Naive thymus-derived CD4-positive, alpha-beta T cell (primary cell): ENCODE measurements at regions not wholly inside any gene's neighbourhood (a gene's known extent, or its start where the extent isn't known, plus 50 kb on each side); places are given as distances from the start of the nearest gene placed in this dataset.

Experiments
- ATAC-seq: fragments of 150-1000 bp; cut with Tn5 transposase; 2 replicates; pipeline ENCODE4 v1.10.0; 2021; ENCODE audit warnings: mild to moderate bottlenecking, moderate library complexity
- CTCF ChIA-PET: fragments of 350-600 bp; sonication (Branson Sonifier 250); formaldehyde crosslinking; loops from one replicate; lab custom pipeline; 2021; ENCODE audit warnings: antibody characterized with exemption; lab: Charles Lee
- POLR2A ChIA-PET: fragments of 350-600 bp; sonication (Branson Sonifier 250); formaldehyde crosslinking; loops from one replicate; lab custom pipeline; 2021; ENCODE audit warnings: antibody characterized with exemption, inconsistent platforms; lab: Charles Lee
- DNase-seq, 9 donors: peaks; one replicate each; pipeline versions ENCODE4 v3.0.0 to v3.0.0-alpha.2; 2020 to 2022; ENCODE audit warnings: mixed read lengths in 1 of 9
- H3K27ac ChIP-seq: one replicate; pipeline ENCODE4 v1.7.0; 2013; ENCODE audit warnings: mild to moderate bottlenecking, low read depth, low read length, moderate library complexity
- H3K27me3 ChIP-seq, 2 donors: one replicate each; pipeline ENCODE4 v1.7.0; 2013; ENCODE audit warnings: low read length in 2 of 2, mild to moderate bottlenecking in 2 of 2, moderate library complexity in 2 of 2; ENCODE audit not compliant: control insufficient read depth in 2 of 2, insufficient read depth in 2 of 2
- H3K36me3 ChIP-seq, 3 experiments: 1 replicate in 2 of 3; 2 replicates in 1 of 3; pipeline ENCODE4 v1.7.0; 2013; ENCODE audit warnings: low read length in 3 of 3, mild to moderate bottlenecking in 3 of 3, moderate library complexity in 1 of 3; ENCODE audit not compliant: insufficient read depth in 3 of 3, control insufficient read depth in 2 of 3
- H3K4me1 ChIP-seq, 2 donors: one replicate each; pipeline ENCODE4 v1.7.0; 2013; ENCODE audit warnings: low read length in 2 of 2, mild to moderate bottlenecking in 2 of 2, moderate library complexity in 1 of 2; ENCODE audit not compliant: control insufficient read depth in 2 of 2, insufficient read depth in 2 of 2
- H3K4me3 ChIP-seq: 2 replicates; pipeline ENCODE4 v1.7.0; 2013; ENCODE audit warnings: mild to moderate bottlenecking, low read length
- H3K9me3 ChIP-seq, 3 experiments: 1 replicate in 2 of 3; 2 replicates in 1 of 3; pipeline ENCODE4 v1.7.0; 2013; ENCODE audit warnings: low read length in 3 of 3; ENCODE audit not compliant: control insufficient read depth in 2 of 3
- H3K27ac Mint-ChIP-seq, 9 donors: one replicate each; pipeline ENCODE4 v1.8.0; 2020 to 2022; ENCODE audit warnings: mixed read lengths in 9 of 9, mild to moderate bottlenecking in 8 of 9, moderate library complexity in 5 of 9, inconsistent platforms in 2 of 9
- H3K27me3 Mint-ChIP-seq, 5 donors: one replicate each; pipeline ENCODE4 v1.8.0; 2021 to 2022; ENCODE audit warnings: mixed read lengths in 5 of 5, mild to moderate bottlenecking in 1 of 5
- H3K36me3 Mint-ChIP-seq, 5 donors: one replicate each; pipeline ENCODE4 v1.8.0; 2020 to 2022; ENCODE audit warnings: mixed read lengths in 5 of 5, mild to moderate bottlenecking in 3 of 5, inconsistent platforms in 1 of 5
- H3K4me1 Mint-ChIP-seq, 7 donors: one replicate each; pipeline ENCODE4 v1.8.0; 2020 to 2022; ENCODE audit warnings: mixed read lengths in 7 of 7, mild to moderate bottlenecking in 3 of 7, inconsistent platforms in 1 of 7
- H3K4me3 Mint-ChIP-seq, 10 donors: one replicate each; pipeline ENCODE4 v1.8.0; 2020 to 2022; ENCODE audit warnings: mild to moderate bottlenecking in 10 of 10, mixed read lengths in 10 of 10, moderate library complexity in 6 of 10, inconsistent platforms in 2 of 10
- H3K9me3 Mint-ChIP-seq, 11 donors: one replicate each; pipeline ENCODE4 v1.8.0; 2020 to 2022; ENCODE audit warnings: mixed read lengths in 11 of 11, mild to moderate bottlenecking in 4 of 11, inconsistent platforms in 1 of 11, moderate library complexity in 1 of 11
- intact Hi-C, 2 donors: fragments of 100-400 bp; cut with micrococcal nuclease; formaldehyde crosslinking; loops; one replicate each; pipeline ENCODE4 v1.15.1; 2023

DNA sequence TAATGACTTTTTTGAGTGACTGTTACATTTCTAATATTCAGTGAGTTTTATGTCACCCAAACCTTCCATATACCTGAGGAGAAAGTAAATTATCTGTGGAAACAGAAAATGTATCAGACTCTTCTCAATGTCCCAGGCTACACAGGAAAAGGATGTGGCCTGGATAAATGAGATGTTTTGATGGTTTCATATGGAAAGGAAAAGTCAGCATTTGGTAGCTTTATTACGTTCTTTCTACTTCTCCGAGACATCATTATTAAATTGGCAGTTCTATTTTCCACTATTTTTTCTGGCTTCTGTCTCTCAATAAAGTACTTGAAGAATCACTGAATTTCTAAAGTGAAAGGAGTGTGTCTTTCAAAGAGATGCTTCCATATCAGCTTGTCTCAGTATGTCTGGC is 847.0 kb upstream of the CRIM1 start:
- intact Hi-C loops = no loop called here
- Mint-ChIP-seq H3K27ac (no peak overlapping the region), H3K9me3 (peaks cover 0 to 11% (median 3%) of the 10 kb centered on the region in 11 donors), H3K4me3 (no peak overlapping the region), H3K4me1 (no peaks in the 10 kb centered on the region), H3K36me3 (peaks cover 0 to 4% (median 0%) of the 10 kb centered on the region in 5 donors), H3K27me3 (no peaks in the 10 kb centered on the region)
- H3K27ac ChIP-seq = no peak overlapping the region
- no peaks in the 10 kb centered on the region for H3K27me3 ChIP-seq
- no peaks in the 10 kb centered on the region for H3K36me3 ChIP-seq
- ChIA-PET POLR2A (no interaction called here), CTCF (no interaction called here)
- no peak overlapping the region for H3K4me3 ChIP-seq
- H3K9me3 ChIP-seq = no peaks in the 10 kb centered on the region
- DNase-seq (no peak), ATAC-seq (no peak)
- no peaks in the 10 kb centered on the region for H3K4me1 ChIP-seq

DNA sequence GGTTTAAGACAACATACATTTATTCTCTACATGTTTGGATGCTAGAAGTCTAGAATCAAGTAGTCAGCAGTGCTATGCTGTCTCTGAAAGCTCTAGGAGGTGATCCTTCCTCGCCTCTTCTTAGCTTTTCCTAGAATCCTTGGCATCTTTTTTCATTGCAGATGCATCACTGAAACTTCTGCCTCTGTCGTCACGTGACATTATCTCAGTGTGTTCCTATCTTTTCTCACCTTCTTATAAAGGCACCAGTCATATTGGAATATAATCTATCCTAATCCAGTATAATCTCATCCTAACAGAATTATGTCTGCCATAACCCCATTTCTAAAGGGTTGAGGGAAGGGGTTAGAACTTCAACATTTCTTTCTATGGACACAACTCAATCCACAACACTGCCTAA is 851.2 kb upstream of the CRIM1 start:
- CTCF ChIA-PET = no interaction called here

DNA sequence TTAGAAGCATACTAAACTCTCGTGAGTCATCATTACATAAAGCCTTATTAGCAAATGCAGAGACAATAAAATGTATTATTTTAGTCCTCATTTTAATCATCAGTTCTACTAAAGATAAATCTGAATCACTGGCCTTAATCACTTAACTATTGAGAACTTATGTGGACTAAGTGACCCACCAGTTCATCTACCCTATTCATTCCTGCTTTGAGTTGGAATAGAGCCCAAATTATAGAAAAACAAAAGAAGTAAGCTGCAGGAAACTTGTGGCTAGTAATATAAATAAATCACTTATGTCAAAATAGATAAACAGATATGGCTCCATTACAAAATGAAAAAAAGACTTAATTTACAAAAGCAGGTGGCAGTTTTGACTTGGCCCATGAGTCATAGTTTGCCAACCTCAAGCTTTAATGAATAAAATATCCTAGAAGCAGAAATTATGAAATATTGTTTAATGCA is 851.8 kb upstream of the CRIM1 start:
- ATAC-seq (no peak), DNase-seq (no peak)
- H3K9me3 ChIP-seq = no peaks in the 10 kb centered on the region
- Mint-ChIP-seq H3K9me3 (peaks cover 0 to 11% (median 0%) of the 10 kb centered on the region in 11 donors), H3K27me3 (no peaks in the 10 kb centered on the region), H3K4me3 (no peak overlapping the region), H3K4me1 (no peaks in the 10 kb centered on the region), H3K36me3 (no peaks in the 10 kb centered on the region), H3K27ac (no peak overlapping the region)
- CTCF ChIA-PET = no interaction called here
- H3K36me3 ChIP-seq = no peaks in the 10 kb centered on the region
- no peaks in the 10 kb centered on the region for H3K4me1 ChIP-seq
- intact Hi-C loops = no loop called here
- no peak overlapping the region for H3K27ac ChIP-seq
- no peaks in the 10 kb centered on the region for H3K27me3 ChIP-seq
- no peak overlapping the region for H3K4me3 ChIP-seq
- POLR2A ChIA-PET = no interaction called here

More for the DNA sequence above, 851.2 kb upstream of the CRIM1 start:
- Mint-ChIP-seq H3K27me3 (no peaks in the 10 kb centered on the region), H3K27ac (no peak overlapping the region), H3K36me3 (peaks cover 0 to under 1% (median 0%) of the 10 kb centered on the region in 5 donors), H3K4me1 (no peaks in the 10 kb centered on the region), H3K4me3 (no peak overlapping the region), H3K9me3 (peaks cover 0 to 11% (median 0%) of the 10 kb centered on the region in 11 donors)
- no peaks in the 10 kb centered on the region for H3K36me3 ChIP-seq
- H3K9me3 ChIP-seq = no peaks in the 10 kb centered on the region
- H3K27ac ChIP-seq = no peak overlapping the region
- no peaks in the 10 kb centered on the region for H3K27me3 ChIP-seq
- H3K4me1 ChIP-seq = no peaks in the 10 kb centered on the region
- ATAC-seq (no peak), DNase-seq (no peak)
- intact Hi-C loops = no loop called here
- H3K4me3 ChIP-seq = no peak overlapping the region
- POLR2A ChIA-PET = no interaction called here

- intact Hi-C loops = no loop called here
- H3K4me3 ChIP-seq = no peak overlapping the region
Observed at GRCh38 chr2:35503311-35503710, 852.3 kb upstream of the CRIM1 start.

GRCh38 chr2:35501076-35501475 is 854.5 kb upstream of the CRIM1 start:
- no peak for DNase-seq
- ChIA-PET CTCF (no interaction called here), POLR2A (no interaction called here)
- no peaks in the 10 kb centered on the region for H3K36me3 Mint-ChIP-seq
- Histone ChIP-seq H3K27ac (no peak overlapping the region), H3K27me3 (no peaks in the 10 kb centered on the region), H3K4me3 (no peak overlapping the region), H3K36me3 (no peaks in the 10 kb centered on the region), H3K9me3 (no peaks in the 10 kb centered on the region), H3K4me1 (no peaks in the 10 kb centered on the region)
- intact Hi-C loops = no loop called here
- no peaks in the 10 kb centered on the region for H3K27me3 Mint-ChIP-seq
- no peak for ATAC-seq
- peaks cover 0 to 11% (median 0%) of the 10 kb centered on the region in 11 donors for H3K9me3 Mint-ChIP-seq
- no peaks in the 10 kb centered on the region for H3K4me1 Mint-ChIP-seq
- H3K27ac Mint-ChIP-seq = no peak overlapping the region
- H3K4me3 Mint-ChIP-seq = no peak overlapping the region

More at GRCh38 chr2:35503311-35503710, 852.3 kb upstream of the CRIM1 start:
- ATAC-seq (no peak), DNase-seq (no peak)
- H3K36me3 Mint-ChIP-seq = no peaks in the 10 kb centered on the region
- H3K27ac ChIP-seq = no peak overlapping the region
- no peaks in the 10 kb centered on the region for H3K36me3 ChIP-seq
- peaks cover 0 to 11% (median 0%) of the 10 kb centered on the region in 11 donors for H3K9me3 Mint-ChIP-seq
- ChIA-PET POLR2A (no interaction called here), CTCF (no interaction called here)
- no peaks in the 10 kb centered on the region for H3K4me1 ChIP-seq
- H3K4me3 Mint-ChIP-seq = no peak overlapping the region
- H3K4me1 Mint-ChIP-seq = no peaks in the 10 kb centered on the region
- no peak overlapping the region for H3K27ac Mint-ChIP-seq
- H3K9me3 ChIP-seq = no peaks in the 10 kb centered on the region
- no peaks in the 10 kb centered on the region for H3K27me3 Mint-ChIP-seq
- no peaks in the 10 kb centered on the region for H3K27me3 ChIP-seq

- Histone ChIP-seq H3K27ac (no peak overlapping the region), H3K27me3 (no peaks in the 10 kb centered on the region), H3K4me3 (no peak overlapping the region), H3K4me1 (no peaks in the 10 kb centered on the region), H3K36me3 (no peaks in the 10 kb centered on the region), H3K9me3 (no peaks in the 10 kb centered on the region)
- H3K27me3 Mint-ChIP-seq = no peaks in the 10 kb centered on the region
- no peak overlapping the region for H3K4me3 Mint-ChIP-seq
- ATAC-seq = no peak
- ChIA-PET CTCF (no interaction called here), POLR2A (no interaction called here)
- H3K36me3 Mint-ChIP-seq = no peaks in the 10 kb centered on the region
- peaks cover 0 to 8% (median 1%) of the 10 kb centered on the region in 11 donors for H3K9me3 Mint-ChIP-seq
- no peak overlapping the region for H3K27ac Mint-ChIP-seq
- intact Hi-C loops = no loop called here
- no peaks in the 10 kb centered on the region for H3K4me1 Mint-ChIP-seq
- DNase-seq = no peak
Observed at GRCh38 chr2:35496022-35496421, 859.6 kb upstream of the CRIM1 start.

- no peaks in the 10 kb centered on the region for H3K36me3 ChIP-seq
- no peaks in the 10 kb centered on the region for H3K4me1 ChIP-seq
- H3K9me3 ChIP-seq = no peaks in the 10 kb centered on the region
- Mint-ChIP-seq H3K4me1 (no peaks in the 10 kb centered on the region), H3K27me3 (no peaks in the 10 kb centered on the region), H3K27ac (no peak overlapping the region), H3K36me3 (no peaks in the 10 kb centered on the region), H3K9me3 (peaks cover 0 to 9% (median 1%) of the 10 kb centered on the region in 11 donors), H3K4me3 (no peak overlapping the region)
- H3K27me3 ChIP-seq = no peaks in the 10 kb centered on the region
- ATAC-seq = no peak
- H3K4me3 ChIP-seq = no peak overlapping the region
- no peak overlapping the region for H3K27ac ChIP-seq
- intact Hi-C loops = no loop called here
- ChIA-PET CTCF (no interaction called here), POLR2A (no interaction called here)
- DNase-seq = no peak
Observed at GRCh38 chr2:35495182-35495581, 860.4 kb upstream of the CRIM1 start.
